HG02610 (cell line): ENCODE measurements at regions not wholly inside any gene's neighbourhood (a gene's known extent, or its start where the extent isn't known, plus 50 kb on each side); places are given as distances from the start of the nearest gene placed in this dataset.
"Not testable (repeated sequence)": the region's sequence is repeated elsewhere in the genome, so short reads cannot be mapped to it uniquely, and the experiment has no call there.

Experiments
- ATAC-seq: cut with Tn5 transposase; IDR thresholded peaks from one replicate; pipeline ENCODE4 v1.9.1; 2021; ENCODE audit warnings: mild to moderate bottlenecking, moderate library complexity; ENCODE audit not compliant: unreplicated experiment

- ATAC-seq = no peak
Observed at GRCh38 chr4:188372058-188372457, 232.8 kb downstream of the TRIML1 start.

- no peak for ATAC-seq
Observed at GRCh38 chr4:188372829-188373228, 233.6 kb downstream of the TRIML1 start.

- ATAC-seq = no peak
Observed at GRCh38 chr4:188374871-188375270, 235.6 kb downstream of the TRIML1 start.

- no peak for ATAC-seq
Observed at GRCh38 chr4:188377816-188378215, 238.6 kb downstream of the TRIML1 start.

GRCh38 chr4:188383180-188383579, 243.9 kb downstream of the TRIML1 start:
- ATAC-seq = no peak

- no peak for ATAC-seq
Observed at GRCh38 chr4:188387179-188387791, 248.0 kb downstream of the TRIML1 start.

GRCh38 chr4:188391349-188391748, 252.1 kb downstream of the TRIML1 start:
- not testable (repeated sequence) for ATAC-seq

GRCh38 chr4:188396037-188396436, 256.8 kb downstream of the TRIML1 start:
- no peak for ATAC-seq

- no peak for ATAC-seq
Observed at GRCh38 chr4:188399834-188400233, 260.6 kb downstream of the TRIML1 start.

GRCh38 chr4:188400451-188400850, 261.2 kb downstream of the TRIML1 start:
- no peak for ATAC-seq

- no peak for ATAC-seq
Observed at GRCh38 chr4:188403272-188403671, 264.0 kb downstream of the TRIML1 start.

- not testable (repeated sequence) for ATAC-seq
Observed at GRCh38 chr4:188405071-188405835, 266.0 kb downstream of the TRIML1 start.

- no peak for ATAC-seq
Observed at GRCh38 chr4:188408244-188409030, 269.2 kb downstream of the TRIML1 start.

- no peak for ATAC-seq
Observed at GRCh38 chr4:188409851-188410250, 270.6 kb downstream of the TRIML1 start.

- ATAC-seq = no peak
Observed at GRCh38 chr4:188411805-188412204, 272.6 kb downstream of the TRIML1 start.

GRCh38 chr4:188412499-188412898, 273.3 kb downstream of the TRIML1 start:
- no peak for ATAC-seq

- no peak for ATAC-seq
Observed at GRCh38 chr4:188414441-188414840, 275.2 kb downstream of the TRIML1 start.

GRCh38 chr4:188417181-188417580, 277.9 kb downstream of the TRIML1 start:
- no peak for ATAC-seq

GRCh38 chr4:188423039-188423438, 283.8 kb downstream of the TRIML1 start:
- no peak for ATAC-seq

- no peak for ATAC-seq
Observed at GRCh38 chr4:188428935-188429334, 289.7 kb downstream of the TRIML1 start.

GRCh38 chr4:188429965-188430364, 290.7 kb downstream of the TRIML1 start:
- no peak for ATAC-seq

- ATAC-seq = no peak
Observed at GRCh38 chr4:188430384-188430783, 291.1 kb downstream of the TRIML1 start.
